ENCODE measurements at regions not wholly inside any gene's neighbourhood (a gene's known extent, or its start where the extent isn't known, plus 50 kb on each side); places are given as distances from the start of the nearest gene placed in this dataset.

- 0% methylated on average over 4 of the region's 4 CpGs for WGBS (ENCODE audit: insufficient coverage, low coverage, missing lambda C conversion rate)
- Histone ChIP-seq H3K9me1 (ENCODE audit: control insufficient read depth, insufficient read depth, low read length) (no peaks in the 10 kb centered on the region), H3K4me1 (replicated peaks in 1 of 2; ENCODE audit: control insufficient read depth in 2 of 2, insufficient read depth in 2 of 2, low read length in 2 of 2) (no peaks in the 10 kb centered on the region), H3K4me2 (ENCODE audit: insufficient read depth, low read length) (no peak overlapping the region), H3K36me3 (ENCODE audit: control insufficient read depth, insufficient read depth, low read length) (no peaks in the 10 kb centered on the region), H3K9ac (ENCODE audit: insufficient read depth in 1 of 2, low read depth in 2 of 2, low read length in 2 of 2) (no peak overlapping the region), H3K9me3 (replicated peaks; ENCODE audit: control insufficient read depth, insufficient read depth, low read depth, low read length) (no peaks in the 10 kb centered on the region), H2AFZ (ENCODE audit: low read depth, low read length) (no peak overlapping the region), H3K27ac (ENCODE audit: extremely low read depth, low read depth, low read length) (no peak overlapping the region), H3K79me2 (ENCODE audit: control insufficient read depth, insufficient read depth, low read length) (no peaks in the 10 kb centered on the region), H4K20me1 (replicated peaks; ENCODE audit: control insufficient read depth, insufficient read depth, low read length) (no peaks in the 10 kb centered on the region), H3K4me3 (no peak overlapping the region), H3K27me3 (ENCODE audit: control insufficient read depth in 2 of 2, insufficient read depth in 2 of 2, low read length in 2 of 2) (no peaks in the 10 kb centered on the region)
- in situ Hi-C loops (cut with MboI), result no loop called here
- TF ChIP-seq ELF2 (CRISPR knock-in tag; IDR thresholded peaks at IDR 0.05), result no peak
- no peak for TF ChIP-seq XRCC5 (IDR thresholded peaks at IDR 0.05; ENCODE audit: low read depth, low read length)
- no peak for TF ChIP-seq ATF6 (CRISPR knock-in tag; IDR thresholded peaks at IDR 0.05)
- no peak for TF ChIP-seq BRF2 (IDR thresholded peaks at IDR 0.05; ENCODE audit: borderline replicate concordance, insufficient read depth, insufficient read length)
- TF ChIP-seq ZNF395 (CRISPR knock-in tag; IDR thresholded peaks at IDR 0.05), result no peak
- no peak for TF ChIP-seq GMEB1 (CRISPR knock-in tag; IDR thresholded peaks at IDR 0.05)
- no peak for TF ChIP-seq ATF1 (CRISPR knock-in tag; IDR thresholded peaks at IDR 0.05)
- no peak for TF ChIP-seq ATF1 (tag; IDR thresholded peaks at IDR 0.05)
- no peak for TF ChIP-seq CLOCK (CRISPR knock-in tag; IDR thresholded peaks at IDR 0.05; ENCODE audit: borderline replicate concordance)
- no peak for TF ChIP-seq TARDBP (IDR thresholded peaks at IDR 0.05)
- no peak for TF ChIP-seq ZNF785 (CRISPR knock-in tag; IDR thresholded peaks at IDR 0.05)
- TF ChIP-seq TCF7 (IDR thresholded peaks at IDR 0.05; ENCODE audit: borderline replicate concordance), result no peak
- no peak for TF ChIP-seq TBL1XR1 (IDR thresholded peaks at IDR 0.05; ENCODE audit: low read length in 2 of 2)
- intact Hi-C loops (cut with micrococcal nuclease), result no loop called here
- BruUV-seq (replicated peaks), result no TSS peak
- ATAC-seq, result no peak
- DNase-seq (ENCODE audit: extremely low read depth in 1 of 4, low spot score in 3 of 4), result no peak
- CTCF ChIA-PET (ENCODE audit: low intra/inter-chr PET ratio), result no interaction called here
- POLR2A ChIA-PET, result no interaction called here
- FAIRE-seq, result no peak
Measured at GRCh38 chr6:95248499-95248898, 328.8 kb upstream of the MANEA start.
